ENCODE measurements at regions not wholly inside any gene's neighbourhood (a gene's known extent, or its start where the extent isn't known, plus 50 kb on each side); places are given as distances from the start of the nearest gene placed in this dataset.

DNA sequence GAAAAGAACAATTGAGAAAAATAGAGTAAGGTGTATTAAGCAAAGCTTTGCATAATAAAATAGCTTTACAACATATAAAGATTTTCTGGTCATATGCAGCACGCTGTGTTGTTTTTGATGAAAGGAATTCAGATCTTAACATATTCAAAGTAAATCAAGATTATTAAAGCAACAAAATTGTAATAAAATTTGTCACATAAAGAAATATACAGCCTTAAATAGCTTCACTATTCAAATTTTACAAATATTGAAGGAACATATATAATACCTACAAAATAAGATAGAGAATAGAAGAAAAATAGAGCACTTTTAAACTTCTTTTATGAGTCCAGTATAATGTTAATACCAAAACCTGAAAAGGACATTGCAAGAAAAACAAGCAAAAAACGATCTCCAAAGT is 749.1 kb upstream of the POT1 start:
- ChIA-PET CTCF (interaction anchor here (0.6 to 1.0 kb wide), 2 partner anchors 222 to 627 kb away, joined by 3 read pairs; no protein-coding TSS in a partner anchor), POLR2A (no interaction called here)
- H3K27me3 ChIP-seq (ENCODE audit: control insufficient read depth, insufficient read depth, low read length): no peaks in the 10 kb centered on the region
- TF ChIP-seq, protein P1, sequence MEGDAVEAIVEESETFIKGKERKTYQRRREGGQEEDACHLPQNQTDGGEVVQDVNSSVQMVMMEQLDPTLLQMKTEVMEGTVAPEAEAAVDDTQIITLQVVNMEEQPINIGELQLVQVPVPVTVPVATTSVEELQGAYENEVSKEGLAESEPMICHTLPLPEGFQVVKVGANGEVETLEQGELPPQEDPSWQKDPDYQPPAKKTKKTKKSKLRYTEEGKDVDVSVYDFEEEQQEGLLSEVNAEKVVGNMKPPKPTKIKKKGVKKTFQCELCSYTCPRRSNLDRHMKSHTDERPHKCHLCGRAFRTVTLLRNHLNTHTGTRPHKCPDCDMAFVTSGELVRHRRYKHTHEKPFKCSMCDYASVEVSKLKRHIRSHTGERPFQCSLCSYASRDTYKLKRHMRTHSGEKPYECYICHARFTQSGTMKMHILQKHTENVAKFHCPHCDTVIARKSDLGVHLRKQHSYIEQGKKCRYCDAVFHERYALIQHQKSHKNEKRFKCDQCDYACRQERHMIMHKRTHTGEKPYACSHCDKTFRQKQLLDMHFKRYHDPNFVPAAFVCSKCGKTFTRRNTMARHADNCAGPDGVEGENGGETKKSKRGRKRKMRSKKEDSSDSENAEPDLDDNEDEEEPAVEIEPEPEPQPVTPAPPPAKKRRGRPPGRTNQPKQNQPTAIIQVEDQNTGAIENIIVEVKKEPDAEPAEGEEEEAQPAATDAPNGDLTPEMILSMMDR (IDR thresholded peaks at IDR 0.05; ENCODE audit: insufficient read depth, low read depth, low read length): no peak
- DNase-seq (ENCODE audit: low read depth): no peak
- H3K4me3 ChIP-seq (ENCODE audit: low read depth, low read length): no peak overlapping the region
- H3K36me3 ChIP-seq (ENCODE audit: control insufficient read depth, insufficient read depth, low read length): no peaks in the 10 kb centered on the region

DNA sequence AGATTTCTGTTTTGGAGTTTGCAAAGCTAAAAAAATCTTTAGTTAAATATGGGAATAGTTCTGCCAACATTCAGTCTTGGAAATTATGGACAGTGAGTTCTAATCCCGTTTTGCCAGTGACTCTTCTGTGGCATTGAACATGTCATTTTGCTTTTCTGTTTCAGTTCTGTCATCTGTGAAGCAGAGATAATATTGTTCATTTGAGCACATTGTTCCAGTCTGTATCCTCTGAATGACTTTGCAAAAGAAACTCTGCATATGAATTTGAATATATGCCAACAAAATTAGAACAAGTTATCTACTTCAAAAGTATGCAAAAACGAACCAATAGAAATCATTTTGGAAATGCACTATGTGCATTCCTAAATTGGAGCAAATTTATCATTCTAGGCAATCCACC is 746.0 kb upstream of the POT1 start:
- TF ChIP-seq, protein P1 (IDR thresholded peaks at IDR 0.05; ENCODE audit: insufficient read depth, low read depth, low read length): no peak
- POLR2A ChIA-PET: no interaction called here
- Histone ChIP-seq H3K36me3 (ENCODE audit: control insufficient read depth, insufficient read depth, low read length) (no peaks in the 10 kb centered on the region), H3K27me3 (ENCODE audit: control insufficient read depth, insufficient read depth, low read length) (no peaks in the 10 kb centered on the region), H3K4me3 (ENCODE audit: low read depth, low read length) (no peak overlapping the region)
- CTCF ChIA-PET: interaction anchor here (0.6 kb wide), 1 partner anchor 1082 kb away, joined by 3 read pairs; no protein-coding TSS in a partner anchor
- no peak for DNase-seq (ENCODE audit: low read depth)

DNA sequence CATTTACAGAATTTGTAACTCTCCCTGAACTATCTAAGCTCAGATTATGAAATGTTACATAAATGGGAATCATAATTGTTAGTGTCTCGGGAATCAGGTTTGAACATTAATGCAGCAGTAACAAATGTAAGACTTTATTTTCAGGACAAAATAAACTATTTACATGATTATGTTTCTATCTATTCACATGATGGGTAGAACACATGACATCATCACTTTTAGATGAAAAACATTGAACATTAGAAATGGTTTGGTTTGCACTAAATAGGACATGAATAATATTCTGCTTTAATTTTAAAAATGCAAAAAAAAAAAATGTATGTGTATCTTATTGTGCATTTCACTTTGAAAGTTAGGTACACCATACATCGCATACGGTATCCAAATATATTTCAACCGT is 745.5 kb upstream of the POT1 start:
- Histone ChIP-seq H3K36me3 (ENCODE audit: control insufficient read depth, insufficient read depth, low read length) (no peaks in the 10 kb centered on the region), H3K4me3 (ENCODE audit: low read depth, low read length) (no peak overlapping the region), H3K27me3 (ENCODE audit: control insufficient read depth, insufficient read depth, low read length) (no peaks in the 10 kb centered on the region)
- ChIA-PET POLR2A (no interaction called here), CTCF (interaction anchor here (0.6 kb wide), 1 partner anchor 1083 kb away, joined by 3 read pairs; no protein-coding TSS in a partner anchor)
- TF ChIP-seq, protein P1 (IDR thresholded peaks at IDR 0.05; ENCODE audit: insufficient read depth, low read depth, low read length): no peak
- DNase-seq (ENCODE audit: low read depth): no peak

DNA sequence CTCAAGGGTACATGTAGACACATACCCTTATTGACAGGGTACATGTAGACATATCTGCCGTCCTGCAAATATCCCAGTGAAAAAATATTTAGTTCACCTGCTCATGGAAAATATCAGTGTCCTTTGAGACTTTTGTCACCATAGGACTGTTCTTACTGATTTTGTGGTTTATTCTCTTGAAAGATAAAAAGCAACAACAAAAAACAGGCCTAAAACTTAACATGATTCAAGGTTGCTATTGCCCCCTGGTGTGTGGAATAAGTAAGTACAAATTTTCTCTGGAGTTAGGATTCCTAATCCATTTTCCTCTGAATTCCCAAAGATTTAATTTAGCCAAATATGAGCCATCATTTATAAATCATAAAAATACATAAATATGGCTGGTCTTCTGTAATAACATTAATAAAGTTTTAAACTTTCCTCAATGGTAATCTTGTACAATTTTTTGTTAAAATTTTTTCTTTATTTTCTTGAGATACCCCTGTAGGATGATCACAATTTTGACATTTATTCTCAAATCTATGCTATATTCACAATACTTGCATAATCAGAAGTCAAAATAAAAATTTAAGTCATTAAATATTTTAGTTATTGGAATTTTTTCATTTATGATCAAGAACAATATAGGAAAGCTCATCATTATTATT is 741.4 kb upstream of the POT1 start:
- ChIA-PET POLR2A (no interaction called here), CTCF (no interaction called here)

DNA sequence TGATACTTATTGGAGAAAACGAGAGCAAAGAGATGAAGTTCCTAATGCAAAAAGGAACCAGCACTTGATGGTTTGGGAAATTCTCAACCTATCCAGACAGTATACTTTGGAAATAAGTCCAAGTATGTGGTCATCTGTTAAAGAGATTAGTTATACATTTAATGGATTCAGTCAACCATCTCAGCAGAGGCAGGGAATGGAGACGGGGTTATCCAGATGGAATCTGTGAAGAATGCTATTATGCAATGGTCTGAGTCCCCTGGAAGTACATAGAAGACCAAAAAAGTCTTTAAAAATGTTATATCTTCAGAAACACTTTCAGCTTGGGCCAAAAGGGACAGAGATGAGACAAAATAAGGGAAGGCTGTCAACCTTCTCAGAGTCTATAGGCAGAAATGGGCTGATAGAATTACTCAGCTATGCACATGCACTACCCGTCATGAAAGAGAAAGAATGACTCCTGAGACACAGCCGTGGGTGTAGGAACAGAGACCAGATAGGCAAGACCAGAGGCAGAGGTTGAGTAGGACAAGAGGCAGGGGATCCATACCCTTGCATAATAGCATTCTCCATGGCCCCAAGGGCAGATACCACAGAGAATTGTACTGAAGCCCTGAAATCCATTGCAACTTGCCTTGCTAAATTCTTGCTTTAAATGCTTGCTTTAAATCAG is 738.8 kb upstream of the POT1 start:
- no peaks in the 10 kb centered on the region for H3K36me3 ChIP-seq (ENCODE audit: control insufficient read depth, insufficient read depth, low read length)
- CTCF ChIA-PET: no interaction called here
- TF ChIP-seq, protein P1 (IDR thresholded peaks at IDR 0.05; ENCODE audit: insufficient read depth, low read depth, low read length): no peak
- no peaks in the 10 kb centered on the region for H3K27me3 ChIP-seq (ENCODE audit: control insufficient read depth, insufficient read depth, low read length)
- no peak overlapping the region for H3K4me3 ChIP-seq (ENCODE audit: low read depth, low read length)
- POLR2A ChIA-PET: no interaction called here
- DNase-seq (ENCODE audit: low read depth): no peak

More for the DNA sequence above, 741.4 kb upstream of the POT1 start:
- TF ChIP-seq, protein P1 (IDR thresholded peaks at IDR 0.05; ENCODE audit: insufficient read depth, low read depth, low read length): peak; percentile 15; the same call in 1 of the 2 replicates
- no peak overlapping the region for H3K4me3 ChIP-seq (ENCODE audit: low read depth, low read length)
- H3K27me3 ChIP-seq (ENCODE audit: control insufficient read depth, insufficient read depth, low read length): no peaks in the 10 kb centered on the region
- H3K36me3 ChIP-seq (ENCODE audit: control insufficient read depth, insufficient read depth, low read length): no peaks in the 10 kb centered on the region
- DNase-seq (ENCODE audit: low read depth): no peak
